OCI-LY7 (cell line): ENCODE measurements at regions not wholly inside any gene's neighbourhood (a gene's known extent, or its start where the extent isn't known, plus 50 kb on each side); places are given as distances from the start of the nearest gene placed in this dataset.
"Not testable (repeated sequence)": the region's sequence is repeated elsewhere in the genome, so short reads cannot be mapped to it uniquely, and the experiment has no call there.

ENCODE experiments used
- BruUV-seq: library from RNA; stranded (reverse); fragments of 400-500 nt; replicated peaks from 2 replicates; lab custom pipeline; 2021; lab: Mats Ljungman, UMichigan
- CTCF ChIA-PET: fragments of 300-600 bp; sonication (Branson Sonifier 250); formaldehyde crosslinking; loops from one replicate; lab custom pipeline; 2022; ENCODE audit warnings: antibody characterized with exemption; ENCODE audit not compliant: unreplicated experiment; lab: Charles Lee
- POLR2A ChIA-PET: fragments of 300-600 bp; sonication (Branson Sonifier 250); formaldehyde crosslinking; loops from one replicate; lab custom pipeline; 2022; ENCODE audit warnings: antibody characterized with exemption; lab: Charles Lee
- DNase-seq: peaks from one replicate; pipeline ENCODE4 v3.0.0-alpha.2; 2015; ENCODE audit warnings: low spot score
- H2AFZ ChIP-seq: fragments of 200-600 bp; sonication (generic), shearing (Covaris generic); 2 replicates; pipeline ENCODE4 v1.6.1; 2014; ENCODE audit warnings: mild to moderate bottlenecking, antibody characterized with exemption, low read length, moderate library complexity
- H3K27ac ChIP-seq: fragments of 200-600 bp; sonication (generic); 2 replicates; pipeline ENCODE4 v1.5.1; 2014; ENCODE audit warnings: mixed run types, low read depth, mild to moderate bottlenecking, moderate library complexity, low read length, inconsistent platforms; ENCODE audit not compliant: poor library complexity, severe bottlenecking
- H3K36me3 ChIP-seq: fragments of 200-600 bp; sonication (generic); 2 replicates; pipeline ENCODE4 v1.6.1; 2014; ENCODE audit warnings: mild to moderate bottlenecking, antibody characterized with exemption, low read length, moderate library complexity, mixed read lengths; ENCODE audit not compliant: insufficient read depth
- H3K4me1 ChIP-seq: fragments of 200-600 bp; sonication (generic); 2 replicates; pipeline ENCODE4 v1.5.1; 2014; ENCODE audit warnings: mild to moderate bottlenecking, low read length; ENCODE audit not compliant: insufficient read depth, poor library complexity, severe bottlenecking
- H3K4me2 ChIP-seq: fragments of 200-600 bp; sonication (generic); 2 replicates; pipeline ENCODE4 v1.6.1; 2014; ENCODE audit warnings: mild to moderate bottlenecking, low read length
- H3K4me3 ChIP-seq: fragments of 200-600 bp; sonication (generic); 2 replicates; pipeline ENCODE4 v1.5.1; 2014; ENCODE audit warnings: mild to moderate bottlenecking, low read depth, low read length; ENCODE audit not compliant: poor library complexity, severe bottlenecking
- H3K79me2 ChIP-seq: fragments of 200-600 bp; sonication (generic); 2 replicates; pipeline ENCODE4 v1.6.1; 2016; ENCODE audit warnings: low read depth, mild to moderate bottlenecking, low read length, moderate library complexity, mixed read lengths; ENCODE audit not compliant: insufficient read depth
- H3K9me2 ChIP-seq: fragments of 200-600 bp; sonication (generic); 2 replicates; pipeline ENCODE4 v1.6.1; 2016; ENCODE audit warnings: mild to moderate bottlenecking, low read length, mixed read lengths; ENCODE audit not compliant: insufficient read depth
- H3K9me3 ChIP-seq: fragments of 200-600 bp; sonication (generic); 2 replicates; pipeline ENCODE4 v1.6.1; 2014; ENCODE audit warnings: mild to moderate bottlenecking, mixed run types, low read length, mixed read lengths
- H4K20me1 ChIP-seq: fragments of 200-600 bp; sonication (generic); 2 replicates; pipeline ENCODE4 v1.6.1; 2014; ENCODE audit warnings: mild to moderate bottlenecking, antibody characterized with exemption, low read length, moderate library complexity, mixed read lengths; ENCODE audit not compliant: insufficient read depth
- CTCF ChIP-seq: fragments of 200-600 bp; sonication (generic); conservative IDR thresholded peaks from 2 replicates; pipeline ENCODE4 v1.5.1; 2014; ENCODE audit warnings: mild to moderate bottlenecking, antibody characterized with exemption, low read length, moderate library complexity, mixed read lengths
- EZH2phosphoT487 ChIP-seq: fragments of 200-600 bp; sonication (generic); IDR thresholded peaks from 2 replicates; pipeline ENCODE4 v1.6.1; 2018; ENCODE audit warnings: low read depth, borderline replicate concordance, mild to moderate bottlenecking, mixed run types, antibody characterized with exemption, low read length, moderate library complexity, mixed read lengths
- intact Hi-C: fragments of 100-400 bp; cut with micrococcal nuclease; formaldehyde crosslinking; loops from one replicate; pipeline ENCODE4 v1.10.0; 2022; ENCODE audit not compliant: unreplicated experiment

GRCh38 chr1:47690341-47691250 lies 252.8 kb downstream of the FOXD2 start:
- no peaks in the 10 kb centered on the region for H3K79me2 ChIP-seq
- no peaks in the 10 kb centered on the region for H3K9me2 ChIP-seq
- no peak overlapping the region for H3K4me3 ChIP-seq
- DNase-seq: no peak
- TF ChIP-seq CTCF: no peak
- TF ChIP-seq EZH2phosphoT487: no peak
- no peak overlapping the region for H3K4me2 ChIP-seq
- ChIA-PET POLR2A (no interaction called here), CTCF (no interaction called here)
- no peaks in the 10 kb centered on the region for H4K20me1 ChIP-seq
- no peaks in the 10 kb centered on the region for H3K9me3 ChIP-seq
- no peak overlapping the region for H2AFZ ChIP-seq
- no TSS peak for BruUV-seq
- no peaks in the 10 kb centered on the region for H3K36me3 ChIP-seq
- H3K27ac ChIP-seq: no peak overlapping the region
- intact Hi-C loops: no loop called here
- H3K4me1 ChIP-seq: no peaks in the 10 kb centered on the region

GRCh38 chr1:47691293-47691692 lies 253.4 kb downstream of the FOXD2 start:
- DNase-seq, H3K9me2 ChIP-seq, BruUV-seq, H3K79me2 ChIP-seq, H4K20me1 ChIP-seq, H3K4me1 ChIP-seq, H3K27ac ChIP-seq, CTCF ChIA-PET, POLR2A ChIA-PET, H3K4me3 ChIP-seq, H2AFZ ChIP-seq, H3K36me3 ChIP-seq, H3K9me3 ChIP-seq, intact Hi-C loops, H3K4me2 ChIP-seq: not testable (repeated sequence)

GRCh38 chr1:47692196-47692595 lies 254.4 kb downstream of the FOXD2 start:
- no peak overlapping the region for H3K4me2 ChIP-seq
- no peaks in the 10 kb centered on the region for H3K79me2 ChIP-seq
- no peak overlapping the region for H3K27ac ChIP-seq
- no TSS peak for BruUV-seq
- ChIA-PET CTCF (no interaction called here), POLR2A (no interaction called here)
- TF ChIP-seq EZH2phosphoT487 (no peak), CTCF (no peak)
- H3K9me2 ChIP-seq: no peaks in the 10 kb centered on the region
- no peaks in the 10 kb centered on the region for H4K20me1 ChIP-seq
- no peaks in the 10 kb centered on the region for H3K4me1 ChIP-seq
- intact Hi-C loops: no loop called here
- DNase-seq: no peak
- no peaks in the 10 kb centered on the region for H3K9me3 ChIP-seq
- H3K4me3 ChIP-seq: no peak overlapping the region
- H2AFZ ChIP-seq: no peak overlapping the region
- H3K36me3 ChIP-seq: no peaks in the 10 kb centered on the region
